BE2C (cell line): ENCODE measurements at regions not wholly inside any gene's neighbourhood (a gene's known extent, or its start where the extent isn't known, plus 50 kb on each side); places are given as distances from the start of the nearest gene placed in this dataset.

Source experiments
- DNase-seq: peaks from one replicate; pipeline ENCODE4 v3.0.0-alpha.2; 2020
- H3K27me3 ChIP-seq: fragments of 250-450 bp; sonication (Bioruptor Pico); 2 replicates; pipeline ENCODE4 v1.5.1; 2020; ENCODE audit warnings: mild to moderate bottlenecking
- H3K36me3 ChIP-seq: fragments of 250-450 bp; sonication (Bioruptor Pico); 2 replicates; pipeline ENCODE4 v1.5.1; 2020; ENCODE audit warnings: mild to moderate bottlenecking
- H3K4me1 ChIP-seq: fragments of 250-450 bp; sonication (Bioruptor Pico); 2 replicates; pipeline ENCODE4 v1.5.1; 2020
- H3K4me3 ChIP-seq: 2 replicates; pipeline ENCODE4 v1.5.1; 2011; ENCODE audit warnings: low read depth, low read length
- H3K9me3 ChIP-seq: fragments of 250-450 bp; sonication (Bioruptor Pico); 2 replicates; pipeline ENCODE4 v1.5.1; 2020
- CTCF ChIP-seq: IDR thresholded peaks from 2 replicates; pipeline ENCODE4 v1.5.1; 2012; ENCODE audit warnings: mild to moderate bottlenecking, low read depth, low read length

DNA sequence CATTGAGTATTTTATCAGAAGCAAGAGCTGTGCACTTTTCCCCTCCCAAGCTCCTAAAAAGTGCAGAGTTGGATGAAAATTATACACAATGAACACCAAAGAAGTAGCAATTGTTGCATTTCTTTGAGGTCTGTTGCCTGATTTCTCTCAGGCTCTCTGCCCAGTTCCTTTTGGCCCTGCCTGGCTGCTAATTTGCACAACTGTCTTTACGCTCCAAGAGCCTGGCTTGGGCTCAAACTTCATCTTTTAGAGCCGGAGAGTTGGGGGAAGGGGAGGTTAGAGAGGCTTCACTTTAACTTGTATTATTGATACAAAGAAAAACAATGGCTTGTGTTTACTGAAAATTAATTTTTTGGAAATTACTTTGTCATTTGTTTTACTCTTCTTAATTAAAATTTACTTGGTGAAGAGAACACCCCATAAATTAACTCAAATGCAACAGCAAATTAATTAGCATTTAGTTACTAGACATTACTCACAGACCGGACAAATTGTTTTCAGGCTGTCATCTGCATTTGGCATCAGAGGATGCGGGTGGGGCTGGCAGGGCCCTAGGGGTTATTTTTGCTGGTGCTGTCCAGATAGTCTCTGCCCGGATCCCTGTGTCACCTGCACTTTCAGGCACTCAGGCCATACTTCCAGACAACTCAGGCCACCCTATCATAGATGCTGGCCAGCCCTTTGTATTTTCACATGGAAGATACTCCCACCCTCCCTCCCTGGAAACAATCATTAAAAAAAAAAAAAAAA is 407.3 kb downstream of the NXPE2 start:
- TF ChIP-seq CTCF = no peak
- H3K9me3 ChIP-seq = no peaks in the 10 kb centered on the region
- H3K4me1 ChIP-seq = peaks cover 14% of the 10 kb centered on the region
- DNase-seq = peak; percentile 73
- no peaks in the 10 kb centered on the region for H3K36me3 ChIP-seq
- no peak overlapping the region for H3K4me3 ChIP-seq
- no peaks in the 10 kb centered on the region for H3K27me3 ChIP-seq

DNA sequence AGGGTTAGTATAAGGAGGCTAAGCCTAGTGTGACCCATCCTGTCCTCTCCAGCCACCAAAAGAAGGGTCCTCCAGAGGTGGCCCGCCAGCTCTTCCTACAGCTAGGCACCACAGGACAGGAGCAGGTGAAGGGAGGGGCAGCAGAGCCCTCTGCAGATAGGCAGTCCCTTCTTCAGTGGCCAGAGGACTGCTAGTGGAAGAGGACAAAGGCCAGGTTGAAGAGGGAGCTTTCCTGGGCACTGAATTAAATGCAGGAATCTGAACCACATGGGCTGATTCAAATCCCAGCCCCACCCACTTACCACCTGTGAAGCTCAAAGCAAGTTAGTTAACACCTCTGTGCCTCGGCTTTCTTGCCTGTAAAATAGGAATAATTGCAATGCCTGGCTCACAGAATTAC is 409.5 kb downstream of the NXPE2 start:
- Histone ChIP-seq H3K4me1 (peaks cover 14% of the 10 kb centered on the region), H3K4me3 (no peak overlapping the region), H3K27me3 (no peaks in the 10 kb centered on the region), H3K36me3 (no peaks in the 10 kb centered on the region), H3K9me3 (no peaks in the 10 kb centered on the region)
- DNase-seq = no peak
- no peak for TF ChIP-seq CTCF

- no peak for TF ChIP-seq CTCF
- Histone ChIP-seq H3K9me3 (no peaks in the 10 kb centered on the region), H3K4me3 (no peak overlapping the region), H3K27me3 (no peaks in the 10 kb centered on the region), H3K36me3 (no peaks in the 10 kb centered on the region), H3K4me1 (no peaks in the 10 kb centered on the region; the same call in 1 of the 2 replicates)
- DNase-seq = no peak
These were observed 411.7 kb downstream of the CADM1 start for GRCh38 chr11:115092516-115092915.

- H3K4me3 ChIP-seq = no peak overlapping the region
- no peaks in the 10 kb centered on the region; the same call in 1 of the 2 replicates for H3K4me1 ChIP-seq
- H3K27me3 ChIP-seq = no peaks in the 10 kb centered on the region
- no peak for TF ChIP-seq CTCF
- no peak for DNase-seq
- no peaks in the 10 kb centered on the region for H3K9me3 ChIP-seq
- no peaks in the 10 kb centered on the region for H3K36me3 ChIP-seq
These were observed 406.3 kb downstream of the CADM1 start for GRCh38 chr11:115097796-115098408.

- H3K9me3 ChIP-seq = no peaks in the 10 kb centered on the region
- H3K36me3 ChIP-seq = no peaks in the 10 kb centered on the region
- DNase-seq = no peak
- no peaks in the 10 kb centered on the region; the same call in 1 of the 2 replicates for H3K4me1 ChIP-seq
- H3K27me3 ChIP-seq = no peaks in the 10 kb centered on the region
- TF ChIP-seq CTCF = no peak
- H3K4me3 ChIP-seq = no peak overlapping the region
These were observed 403.5 kb downstream of the CADM1 start for GRCh38 chr11:115100706-115101105.

DNA sequence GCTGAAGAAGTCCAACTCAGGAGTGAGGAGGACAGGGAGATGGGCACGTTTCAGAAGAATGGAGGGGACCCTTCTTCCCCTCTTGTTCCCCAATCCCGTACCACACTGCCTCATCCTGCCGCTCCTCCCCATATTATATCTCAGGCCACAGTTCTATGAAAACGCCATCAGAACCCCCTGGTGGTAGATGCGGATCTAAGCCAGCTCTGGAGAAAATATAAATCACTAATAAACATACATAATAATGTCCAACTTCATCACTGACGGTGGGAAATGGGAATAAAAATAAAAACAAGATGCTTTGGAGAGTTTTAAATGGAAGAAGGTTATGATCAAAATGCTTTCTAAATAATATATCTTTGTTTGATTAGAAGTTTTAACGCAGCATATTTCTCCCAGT is 400.3 kb downstream of the CADM1 start:
- no peak for DNase-seq
- Histone ChIP-seq H3K4me1 (peaks cover 9% of the 10 kb centered on the region), H3K9me3 (no peaks in the 10 kb centered on the region), H3K4me3 (no peak overlapping the region), H3K27me3 (no peaks in the 10 kb centered on the region), H3K36me3 (no peaks in the 10 kb centered on the region)
- peak; percentile 49 for TF ChIP-seq CTCF
